Rectal smooth muscle tissue (tissue), 1 donor: ENCODE measurements at regions not wholly inside any gene's neighbourhood (a gene's known extent, or its start where the extent isn't known, plus 50 kb on each side); places are given as distances from the start of the nearest gene placed in this dataset.

Experiments used
- H3K27ac ChIP-seq: one replicate; pipeline ENCODE4 v1.7.0; 2013; ENCODE audit warnings: low read depth, low read length, inconsistent platforms
- H3K27me3 ChIP-seq: one replicate; pipeline ENCODE4 v1.7.0; 2013; ENCODE audit warnings: low read length; ENCODE audit not compliant: control insufficient read depth, insufficient read depth
- H3K36me3 ChIP-seq: one replicate; pipeline ENCODE4 v1.7.0; 2013; ENCODE audit warnings: low read length; ENCODE audit not compliant: control insufficient read depth, insufficient read depth
- H3K4me1 ChIP-seq: one replicate; pipeline ENCODE4 v1.7.0; 2013; ENCODE audit warnings: low read length; ENCODE audit not compliant: control insufficient read depth, insufficient read depth
- H3K4me3 ChIP-seq: one replicate; pipeline ENCODE4 v1.7.0; 2013; ENCODE audit warnings: low read length
- H3K9ac ChIP-seq: one replicate; pipeline ENCODE4 v1.7.0; 2013; ENCODE audit warnings: low read length

- no peaks in the 10 kb centered on the region for H3K4me1 ChIP-seq
- no peaks in the 10 kb centered on the region for H3K36me3 ChIP-seq
- H3K4me3 ChIP-seq, result no peak overlapping the region
- H3K27me3 ChIP-seq, result no peaks in the 10 kb centered on the region
- H3K27ac ChIP-seq, result no peak overlapping the region
- H3K9ac ChIP-seq, result no peak overlapping the region
These were observed 886.7 kb downstream of the SUCLG1 start for GRCh38 chr2:83572400-83572799.

- no peaks in the 10 kb centered on the region for H3K27me3 ChIP-seq
- H3K9ac ChIP-seq, result no peak overlapping the region
- H3K4me1 ChIP-seq, result no peaks in the 10 kb centered on the region
- H3K4me3 ChIP-seq, result no peak overlapping the region
- no peak overlapping the region for H3K27ac ChIP-seq
- H3K36me3 ChIP-seq, result no peaks in the 10 kb centered on the region
These were observed 891.5 kb downstream of the SUCLG1 start for GRCh38 chr2:83567551-83567950.

GRCh38 chr2:83565626-83566025, 893.5 kb downstream of the SUCLG1 start:
- no peaks in the 10 kb centered on the region for H3K4me1 ChIP-seq
- no peak overlapping the region for H3K9ac ChIP-seq
- no peak overlapping the region for H3K27ac ChIP-seq
- H3K4me3 ChIP-seq, result no peak overlapping the region
- no peaks in the 10 kb centered on the region for H3K36me3 ChIP-seq
- no peaks in the 10 kb centered on the region for H3K27me3 ChIP-seq

- Histone ChIP-seq H3K4me1 (no peaks in the 10 kb centered on the region), H3K27ac (no peak overlapping the region)
These were observed 893.9 kb downstream of the SUCLG1 start for GRCh38 chr2:83565181-83565580.

GRCh38 chr2:83561592-83561991, 897.5 kb downstream of the SUCLG1 start:
- Histone ChIP-seq H3K4me3 (no peak overlapping the region), H3K27me3 (no peaks in the 10 kb centered on the region), H3K27ac (no peak overlapping the region), H3K4me1 (no peaks in the 10 kb centered on the region), H3K9ac (no peak overlapping the region), H3K36me3 (no peaks in the 10 kb centered on the region)

More at GRCh38 chr2:83565181-83565580, 893.9 kb downstream of the SUCLG1 start:
- Histone ChIP-seq H3K4me3 (no peak overlapping the region), H3K36me3 (no peaks in the 10 kb centered on the region), H3K9ac (no peak overlapping the region), H3K27me3 (no peaks in the 10 kb centered on the region)

- Histone ChIP-seq H3K36me3 (no peaks in the 10 kb centered on the region), H3K9ac (no peak overlapping the region)
These were observed 922.5 kb downstream of the SUCLG1 start for GRCh38 chr2:83536556-83536955.

GRCh38 chr2:83534416-83534815, 924.7 kb downstream of the SUCLG1 start:
- no peak overlapping the region for H3K27ac ChIP-seq
- H3K9ac ChIP-seq, result no peak overlapping the region
- no peak overlapping the region for H3K4me3 ChIP-seq
- H3K36me3 ChIP-seq, result no peaks in the 10 kb centered on the region
- H3K4me1 ChIP-seq, result no peaks in the 10 kb centered on the region
- no peaks in the 10 kb centered on the region for H3K27me3 ChIP-seq

More at GRCh38 chr2:83536556-83536955, 922.5 kb downstream of the SUCLG1 start:
- no peaks in the 10 kb centered on the region for H3K27me3 ChIP-seq
- no peak overlapping the region for H3K4me3 ChIP-seq
- H3K27ac ChIP-seq, result no peak overlapping the region
- no peaks in the 10 kb centered on the region for H3K4me1 ChIP-seq

GRCh38 chr2:83531206-83531826, 927.8 kb downstream of the SUCLG1 start:
- H3K9ac ChIP-seq, result no peak overlapping the region
- no peak overlapping the region for H3K4me3 ChIP-seq
- no peaks in the 10 kb centered on the region for H3K4me1 ChIP-seq
- H3K27ac ChIP-seq, result no peak overlapping the region
- H3K27me3 ChIP-seq, result no peaks in the 10 kb centered on the region
- H3K36me3 ChIP-seq, result no peaks in the 10 kb centered on the region

- Histone ChIP-seq H3K36me3 (no peaks in the 10 kb centered on the region), H3K4me3 (no peak overlapping the region), H3K27me3 (no peaks in the 10 kb centered on the region), H3K9ac (no peak overlapping the region), H3K27ac (no peak overlapping the region), H3K4me1 (no peaks in the 10 kb centered on the region)
These were observed 930.3 kb downstream of the SUCLG1 start for GRCh38 chr2:83528767-83529166.

GRCh38 chr2:83522891-83523493, 936.1 kb downstream of the SUCLG1 start:
- Histone ChIP-seq H3K27ac (no peak overlapping the region), H3K36me3 (no peaks in the 10 kb centered on the region), H3K27me3 (no peaks in the 10 kb centered on the region), H3K4me1 (no peaks in the 10 kb centered on the region), H3K4me3 (no peak overlapping the region), H3K9ac (no peak overlapping the region)

- Histone ChIP-seq H3K27ac (no peak overlapping the region), H3K4me1 (no peaks in the 10 kb centered on the region), H3K4me3 (no peak overlapping the region)
These were observed 941.2 kb downstream of the SUCLG1 start for GRCh38 chr2:83517727-83518368.

GRCh38 chr2:83516503-83516902, 942.6 kb downstream of the SUCLG1 start:
- H3K9ac ChIP-seq, result no peak overlapping the region
- H3K36me3 ChIP-seq, result no peaks in the 10 kb centered on the region
- H3K4me1 ChIP-seq, result no peaks in the 10 kb centered on the region
- no peak overlapping the region for H3K4me3 ChIP-seq
- no peaks in the 10 kb centered on the region for H3K27me3 ChIP-seq
- no peak overlapping the region for H3K27ac ChIP-seq

More at GRCh38 chr2:83517727-83518368, 941.2 kb downstream of the SUCLG1 start:
- Histone ChIP-seq H3K9ac (no peak overlapping the region), H3K36me3 (no peaks in the 10 kb centered on the region), H3K27me3 (no peaks in the 10 kb centered on the region)

- no peak overlapping the region for H3K27ac ChIP-seq
- H3K4me1 ChIP-seq, result no peaks in the 10 kb centered on the region
- no peaks in the 10 kb centered on the region for H3K27me3 ChIP-seq
- H3K36me3 ChIP-seq, result no peaks in the 10 kb centered on the region
- H3K4me3 ChIP-seq, result no peak overlapping the region
- no peak overlapping the region for H3K9ac ChIP-seq
These were observed 971.6 kb downstream of the SUCLG1 start for GRCh38 chr2:83487451-83487850.
